ENCODE measurements at regions not wholly inside any gene's neighbourhood (a gene's known extent, or its start where the extent isn't known, plus 50 kb on each side); places are given as distances from the start of the nearest gene placed in this dataset.

DNA sequence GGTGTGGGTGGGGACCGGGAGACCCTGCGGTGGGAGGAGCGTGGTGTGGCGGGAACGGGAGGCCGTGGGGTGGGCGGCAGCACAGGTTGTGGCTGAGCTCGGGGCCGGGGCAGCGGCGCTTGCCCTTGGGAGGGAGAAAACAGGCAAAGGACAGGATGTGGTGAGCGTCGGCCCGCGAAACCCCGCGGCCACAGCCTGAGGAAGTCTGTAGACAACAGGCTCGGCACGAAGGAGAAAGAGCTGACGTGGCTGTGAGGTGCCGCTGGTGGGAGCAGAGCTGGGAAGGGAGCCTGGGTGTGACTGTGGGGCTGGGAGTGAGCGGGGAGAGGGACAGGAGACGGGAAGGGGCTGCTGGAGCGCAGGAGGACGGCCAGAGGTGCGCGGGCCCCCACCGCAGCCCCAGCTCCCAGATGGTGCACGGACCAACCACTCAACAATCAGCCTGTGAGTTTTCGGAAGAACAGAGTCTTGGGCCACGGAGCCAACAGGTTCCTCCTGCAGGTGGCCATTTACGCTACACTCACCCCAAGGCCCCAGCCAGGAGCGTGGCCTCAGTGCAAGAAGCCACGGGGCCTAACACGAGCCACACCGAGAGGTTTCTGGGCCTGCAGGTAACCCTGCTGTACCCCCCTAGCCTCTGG, 202.8 kb downstream of the DLL1 start:
- no peak overlapping the region for H2BK20ac ChIP-seq (ENCODE audit: low read length)
- H3K18ac ChIP-seq (ENCODE audit: extremely low read depth, low read length), result no peak overlapping the region
- H3K4me1 ChIP-seq (replicated peaks in 1 of 4; ENCODE audit: control insufficient read depth in 3 of 4, insufficient read depth in 4 of 4, low read length in 3 of 4), result no peaks in the 10 kb centered on the region; a peak in 1 of 7 replicates
- H3K27me3 ChIP-seq (replicated peaks in 1 of 4; ENCODE audit: control insufficient read depth in 3 of 4, extremely low read depth in 1 of 4, insufficient read depth in 3 of 4, low read length in 3 of 4), result no peaks in the 10 kb centered on the region
- H3K79me1 ChIP-seq (ENCODE audit: low read depth, low read length), result no peaks in the 10 kb centered on the region; the same call in 1 of the 2 replicates
- no peak overlapping the region for H3K4ac ChIP-seq (replicated peaks; ENCODE audit: insufficient read length, low read depth, low read length)
- no peak overlapping the region for H3K56ac ChIP-seq (replicated peaks; ENCODE audit: insufficient read length, low read depth, low read length)
- no peaks in the 10 kb centered on the region for H3K36me3 ChIP-seq (ENCODE audit: control insufficient read depth in 2 of 4, insufficient read depth in 4 of 4, low read length in 3 of 4)
- FAIRE-seq, result no peak
- ChIA-PET CTCF (ENCODE audit: partially characterized antibody) (interaction anchor here (1.5 kb wide), 1 partner anchor 429 kb away, joined by 3 read pairs; no protein-coding TSS in a partner anchor), POLR2A (ENCODE audit: partially characterized antibody) (no interaction called here)
- H3K23me2 ChIP-seq (ENCODE audit: low read depth, low read length), result peaks cover 5% of the 10 kb centered on the region; the same call in 1 of the 2 replicates
- no peak overlapping the region for H3K14ac ChIP-seq (ENCODE audit: insufficient read length)
- no peak overlapping the region for H3K9ac ChIP-seq (replicated peaks in 1 of 4; ENCODE audit: extremely low read depth in 1 of 4, low read depth in 3 of 4, low read length in 3 of 4)
- H4K91ac ChIP-seq (replicated peaks; ENCODE audit: insufficient read length, low read length), result no peak overlapping the region
- H4K20me1 ChIP-seq (replicated peaks in 1 of 2; ENCODE audit: control insufficient read depth in 1 of 2, insufficient read depth in 2 of 2, low read length in 2 of 2), result no peaks in the 10 kb centered on the region
- H3K4me2 ChIP-seq (ENCODE audit: insufficient read depth in 1 of 2, low read depth in 2 of 2, low read length in 2 of 2), result no peak overlapping the region
- no peak overlapping the region for H2BK12ac ChIP-seq (ENCODE audit: low read depth, low read length)
- WGBS, 2 experiments (ENCODE audit: extremely low coverage in 1 of 2, insufficient coverage in 1 of 2, insufficient read length in 1 of 2, insufficient replicate concordance in 2 of 2, low coverage in 1 of 2, low lambda C conversion rate in 2 of 2, missing lambda C conversion rate in 1 of 2), result 89% methylated on average over 12 of the region's 36 CpGs; no CpG with 5 or more reads in 1 of the 2 experiments
- no peak overlapping the region for H3K23ac ChIP-seq (ENCODE audit: insufficient read length)
- H4K8ac ChIP-seq (ENCODE audit: extremely low read depth, insufficient read depth, low read length), result no peak overlapping the region
- no peak overlapping the region for H2BK5ac ChIP-seq (ENCODE audit: low read depth, low read length)
- DNase-seq (ENCODE audit: low read depth in 1 of 2, low spot score in 2 of 2), result peak in 1 of 2 experiments; percentile 43
- H2BK120ac ChIP-seq (replicated peaks; ENCODE audit: low read depth, low read length), result no peak overlapping the region
- H2AK5ac ChIP-seq (ENCODE audit: low read depth, low read length), result no peak overlapping the region
- no peak overlapping the region for H2BK15ac ChIP-seq (ENCODE audit: low read length)
- H2AFZ ChIP-seq (ENCODE audit: low read length), result no peak overlapping the region
- no peaks in the 10 kb centered on the region for H3K79me2 ChIP-seq (ENCODE audit: control insufficient read depth in 1 of 2, insufficient read depth in 2 of 2, low read length in 2 of 2)
- H3K4me3 ChIP-seq (ENCODE audit: extremely low read depth in 1 of 4, insufficient read depth in 2 of 4, low read depth in 3 of 4, low read length in 4 of 4), result no peak overlapping the region
- H4K5ac ChIP-seq (ENCODE audit: insufficient read length, low read depth, low read length), result no peak overlapping the region
- H3K27ac ChIP-seq (ENCODE audit: low read depth, low read length), result no peak overlapping the region
- no peaks in the 10 kb centered on the region for H3K9me3 ChIP-seq (ENCODE audit: insufficient read depth in 2 of 2, low read depth in 1 of 2, low read length in 1 of 2)
- TF ChIP-seq, protein P1, sequence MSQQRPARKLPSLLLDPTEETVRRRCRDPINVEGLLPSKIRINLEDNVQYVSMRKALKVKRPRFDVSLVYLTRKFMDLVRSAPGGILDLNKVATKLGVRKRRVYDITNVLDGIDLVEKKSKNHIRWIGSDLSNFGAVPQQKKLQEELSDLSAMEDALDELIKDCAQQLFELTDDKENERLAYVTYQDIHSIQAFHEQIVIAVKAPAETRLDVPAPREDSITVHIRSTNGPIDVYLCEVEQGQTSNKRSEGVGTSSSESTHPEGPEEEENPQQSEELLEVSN (IDR thresholded peaks at IDR 0.05), result no peak
- no peak for TF ChIP-seq YY1 (IDR thresholded peaks at IDR 0.05; ENCODE audit: low read depth, low read length)
- no peak for TF ChIP-seq SP1 (IDR thresholded peaks at IDR 0.05; ENCODE audit: low read depth, low read length)
- no peak for TF ChIP-seq SP2 (IDR thresholded peaks at IDR 0.05; ENCODE audit: low read length)
- TF ChIP-seq KDM5A (IDR thresholded peaks at IDR 0.05; ENCODE audit: low read length), result no peak
- TF ChIP-seq GTF2F1 (IDR thresholded peaks at IDR 0.05; ENCODE audit: borderline replicate concordance, low read depth, low read length), result no peak

All from H1 (cell line).